SJCRH30 (cell line): ENCODE measurements at regions not wholly inside any gene's neighbourhood (a gene's known extent, or its start where the extent isn't known, plus 50 kb on each side); places are given as distances from the start of the nearest gene placed in this dataset.

Experiments
- DNase-seq, 2 experiments: peaks; one replicate each; pipeline ENCODE4 v3.0.0-alpha.2; 2015 to 2020
- H3K27ac ChIP-seq: fragments of 250-450 bp; sonication (Bioruptor Pico); 2 replicates; pipeline ENCODE4 v1.5.1; 2020; ENCODE audit warnings: mild to moderate bottlenecking, moderate library complexity
- H3K27me3 ChIP-seq: fragments of 250-450 bp; sonication (Bioruptor Pico); 2 replicates; pipeline ENCODE4 v1.5.1; 2020; ENCODE audit warnings: mild to moderate bottlenecking, moderate library complexity
- H3K36me3 ChIP-seq: fragments of 250-450 bp; sonication (Bioruptor Pico); 2 replicates; pipeline ENCODE4 v1.5.1; 2020; ENCODE audit warnings: mild to moderate bottlenecking, moderate library complexity
- H3K4me1 ChIP-seq: fragments of 250-450 bp; sonication (Bioruptor Pico); 2 replicates; pipeline ENCODE4 v1.5.1; 2020; ENCODE audit warnings: mild to moderate bottlenecking, moderate library complexity
- H3K4me3 ChIP-seq: fragments of 250-450 bp; sonication (Bioruptor Pico); 2 replicates; pipeline ENCODE4 v1.5.1; 2020; ENCODE audit warnings: mild to moderate bottlenecking, moderate library complexity
- H3K9me3 ChIP-seq: fragments of 250-450 bp; sonication (Bioruptor Pico); replicated peaks from 2 replicates; pipeline ENCODE4 v1.5.1; 2020; ENCODE audit warnings: mild to moderate bottlenecking, moderate library complexity

DNA sequence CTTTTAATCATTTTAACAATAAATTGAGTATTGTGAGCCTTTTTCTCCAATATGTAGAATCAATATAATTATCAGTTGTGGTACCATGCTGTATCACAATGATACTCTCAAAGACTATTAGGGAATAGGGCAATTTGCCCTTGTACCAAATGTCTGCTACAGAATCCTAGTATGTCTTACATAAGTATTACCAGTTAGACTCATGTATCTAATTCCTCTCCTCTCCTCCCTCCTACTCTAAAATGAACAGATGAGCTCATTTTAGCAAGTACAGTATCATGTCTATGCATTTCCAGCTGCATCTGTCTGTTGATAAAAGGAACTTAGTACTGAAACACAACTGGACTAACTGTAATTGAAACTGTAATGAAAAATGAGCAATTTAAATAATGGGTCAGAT, 124.3 kb upstream of the ATP11B start:
- DNase-seq = no peak
- Histone ChIP-seq H3K9me3 (no peaks in the 10 kb centered on the region), H3K4me3 (no peak overlapping the region), H3K27ac (no peak overlapping the region), H3K27me3 (no peaks in the 10 kb centered on the region), H3K4me1 (no peaks in the 10 kb centered on the region), H3K36me3 (no peaks in the 10 kb centered on the region)

DNA sequence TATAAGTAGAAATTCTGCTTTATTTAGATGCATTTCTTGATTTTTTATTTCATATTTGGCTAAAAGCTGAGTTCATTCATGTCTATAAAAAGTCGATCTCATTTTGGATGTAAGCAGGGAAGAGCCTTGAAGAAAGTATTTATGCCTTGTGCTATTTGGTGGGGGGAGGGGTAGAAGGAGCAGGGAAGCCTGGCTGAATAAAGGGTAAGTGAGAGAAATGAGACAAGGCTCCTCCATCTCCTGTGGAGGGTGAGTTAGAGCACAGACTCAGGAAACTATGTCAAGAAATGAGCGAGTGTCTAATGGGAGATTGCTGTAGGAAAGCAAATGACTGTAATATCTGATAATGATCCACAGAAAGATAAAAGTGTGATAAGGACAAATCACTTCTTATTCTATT, 121.8 kb upstream of the ATP11B start:
- Histone ChIP-seq H3K4me3 (no peak overlapping the region), H3K9me3 (no peaks in the 10 kb centered on the region), H3K27ac (no peak overlapping the region), H3K4me1 (no peaks in the 10 kb centered on the region), H3K36me3 (no peaks in the 10 kb centered on the region), H3K27me3 (no peaks in the 10 kb centered on the region)
- DNase-seq = no peak

- Histone ChIP-seq H3K4me3 (no peak overlapping the region), H3K27ac (no peak overlapping the region)
- DNase-seq = no peak
These were observed 121.4 kb upstream of the ATP11B start for GRCh38 chr3:182671942-182672341.

GRCh38 chr3:182673336-182673735, 120.0 kb upstream of the ATP11B start:
- no peak for DNase-seq
- no peak overlapping the region for H3K4me3 ChIP-seq
- no peaks in the 10 kb centered on the region for H3K4me1 ChIP-seq
- H3K27ac ChIP-seq = no peak overlapping the region
- no peaks in the 10 kb centered on the region for H3K36me3 ChIP-seq
- H3K9me3 ChIP-seq = no peaks in the 10 kb centered on the region
- no peaks in the 10 kb centered on the region for H3K27me3 ChIP-seq

More at GRCh38 chr3:182671942-182672341, 121.4 kb upstream of the ATP11B start:
- Histone ChIP-seq H3K36me3 (no peaks in the 10 kb centered on the region), H3K4me1 (no peaks in the 10 kb centered on the region), H3K9me3 (no peaks in the 10 kb centered on the region), H3K27me3 (no peaks in the 10 kb centered on the region)

GRCh38 chr3:182682263-182683241, 110.8 kb upstream of the ATP11B start:
- Histone ChIP-seq H3K9me3 (no peaks in the 10 kb centered on the region), H3K27ac (no peak overlapping the region), H3K27me3 (no peaks in the 10 kb centered on the region), H3K4me3 (peak overlapping the region; percentile 48), H3K36me3 (no peaks in the 10 kb centered on the region), H3K4me1 (no peaks in the 10 kb centered on the region)
- DNase-seq = peak; percentile 10 to 18

GRCh38 chr3:182683453-182683852, 109.9 kb upstream of the ATP11B start:
- no peak overlapping the region for H3K27ac ChIP-seq
- no peaks in the 10 kb centered on the region for H3K9me3 ChIP-seq
- H3K36me3 ChIP-seq = no peaks in the 10 kb centered on the region
- no peaks in the 10 kb centered on the region for H3K4me1 ChIP-seq
- no peaks in the 10 kb centered on the region for H3K27me3 ChIP-seq
- DNase-seq = peak; percentile 7 to 77
- no peak overlapping the region for H3K4me3 ChIP-seq

- Histone ChIP-seq H3K27ac (no peak overlapping the region), H3K9me3 (no peaks in the 10 kb centered on the region), H3K36me3 (no peaks in the 10 kb centered on the region), H3K4me3 (no peak overlapping the region), H3K27me3 (no peaks in the 10 kb centered on the region), H3K4me1 (no peaks in the 10 kb centered on the region)
- DNase-seq = no peak
These were observed 109.4 kb upstream of the ATP11B start for GRCh38 chr3:182683858-182684257.

DNA sequence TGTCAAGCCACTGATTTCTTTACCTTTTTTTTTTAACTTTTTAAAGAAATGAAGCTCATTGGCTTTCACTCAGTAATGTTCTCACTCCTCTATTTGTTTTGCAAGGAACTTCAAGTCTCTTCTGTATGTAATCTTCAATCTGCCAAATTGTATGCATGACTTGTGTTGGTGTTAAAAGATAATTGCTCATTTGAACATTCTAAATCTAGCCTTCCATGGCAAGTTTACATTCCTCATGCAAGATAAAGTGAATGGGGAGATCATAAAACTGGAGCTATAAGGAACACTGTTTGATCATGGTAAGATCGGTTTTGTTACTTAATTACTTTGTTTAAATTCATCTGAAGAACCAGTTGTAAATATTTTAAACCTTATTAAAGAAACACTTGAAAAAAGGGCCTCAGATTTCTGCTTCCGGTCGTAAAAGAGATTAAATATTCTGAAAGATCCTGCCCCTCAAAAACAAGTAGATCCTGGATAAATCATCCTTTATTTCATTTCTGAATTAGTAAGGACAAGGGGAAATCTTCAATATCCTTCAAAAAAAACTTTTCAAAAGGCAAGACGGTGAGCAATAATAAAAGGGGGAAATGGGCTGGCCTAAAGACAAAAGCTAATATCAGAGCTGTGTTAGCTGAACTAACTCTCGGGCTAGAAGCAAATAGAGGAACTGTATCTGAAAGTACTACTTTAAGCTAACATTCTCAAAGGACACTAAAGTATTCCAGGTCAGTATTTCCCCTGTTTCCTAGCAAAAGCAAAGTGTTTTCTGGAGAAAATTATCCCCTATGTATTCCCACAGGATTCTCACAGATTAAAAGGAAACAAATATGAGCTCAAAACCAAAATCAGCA, 107.0 kb upstream of the ATP11B start:
- DNase-seq = no peak
- Histone ChIP-seq H3K4me3 (no peak overlapping the region), H3K36me3 (no peaks in the 10 kb centered on the region), H3K27me3 (no peaks in the 10 kb centered on the region), H3K27ac (no peak overlapping the region), H3K4me1 (no peaks in the 10 kb centered on the region), H3K9me3 (no peaks in the 10 kb centered on the region)

DNA sequence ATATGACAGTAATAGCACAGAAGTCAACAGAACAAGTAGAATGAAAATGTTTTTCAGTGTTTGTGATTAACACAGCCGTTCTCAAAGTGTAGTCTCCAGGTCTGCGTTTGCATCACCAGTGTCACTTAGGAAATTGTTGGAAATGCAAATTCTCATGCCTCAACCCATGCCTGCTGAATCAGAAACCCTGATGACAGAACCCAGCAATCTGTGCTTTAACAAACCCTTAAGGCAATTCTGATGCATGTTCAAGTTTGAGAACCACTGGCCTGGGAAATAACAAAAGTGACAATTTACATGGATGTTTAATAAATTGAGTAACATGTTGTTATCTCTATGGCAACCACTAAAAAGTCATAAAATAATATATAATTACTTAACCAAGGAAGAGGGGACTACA, 103.1 kb upstream of the ATP11B start:
- H3K27me3 ChIP-seq = no peaks in the 10 kb centered on the region; the same call in 1 of the 2 replicates
- H3K36me3 ChIP-seq = no peaks in the 10 kb centered on the region
- no peak for DNase-seq
- no peaks in the 10 kb centered on the region for H3K9me3 ChIP-seq
- no peak overlapping the region for H3K27ac ChIP-seq
- H3K4me3 ChIP-seq = no peak overlapping the region
- no peaks in the 10 kb centered on the region for H3K4me1 ChIP-seq

GRCh38 chr3:182692021-182692420, 101.3 kb upstream of the ATP11B start:
- Histone ChIP-seq H3K27ac (no peak overlapping the region), H3K9me3 (no peaks in the 10 kb centered on the region), H3K4me1 (peaks cover 5% of the 10 kb centered on the region), H3K4me3 (no peak overlapping the region), H3K36me3 (no peaks in the 10 kb centered on the region), H3K27me3 (no peaks in the 10 kb centered on the region; the same call in 1 of the 2 replicates)
- no peak for DNase-seq

GRCh38 chr3:182692695-182693094, 100.6 kb upstream of the ATP11B start:
- no peak for DNase-seq
- Histone ChIP-seq H3K36me3 (no peaks in the 10 kb centered on the region), H3K27me3 (no peaks in the 10 kb centered on the region; the same call in 1 of the 2 replicates), H3K9me3 (no peaks in the 10 kb centered on the region), H3K4me3 (no peak overlapping the region), H3K4me1 (peaks cover 8% of the 10 kb centered on the region), H3K27ac (no peak overlapping the region)

DNA sequence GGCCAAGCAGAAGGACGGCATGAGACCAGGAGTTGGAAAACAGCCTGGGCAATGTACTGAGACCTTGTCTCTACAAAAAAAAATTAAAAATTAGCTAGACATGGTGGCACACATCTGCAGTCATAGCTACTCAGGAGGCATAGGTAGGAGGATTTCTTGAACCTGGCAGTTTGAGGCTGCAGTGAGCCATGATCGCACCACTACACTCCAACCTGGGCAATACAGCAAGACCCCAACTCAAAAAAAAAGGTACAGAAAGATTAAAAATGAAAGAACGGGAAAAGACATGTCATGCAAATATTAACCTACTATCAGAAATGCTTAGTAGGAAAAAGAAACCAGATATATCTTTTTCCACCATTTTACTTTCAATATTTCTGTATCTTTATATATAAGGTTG, 99.6 kb upstream of the ATP11B start:
- H3K9me3 ChIP-seq = no peaks in the 10 kb centered on the region
- DNase-seq = no peak
- no peaks in the 10 kb centered on the region; the same call in 1 of the 2 replicates for H3K27me3 ChIP-seq

GRCh38 chr3:182696916-182697315, 96.4 kb upstream of the ATP11B start:
- Histone ChIP-seq H3K27me3 (no peaks in the 10 kb centered on the region; the same call in 1 of the 2 replicates), H3K9me3 (no peaks in the 10 kb centered on the region; the same call in 1 of the 2 replicates), H3K4me1 (peaks cover 15% of the 10 kb centered on the region), H3K4me3 (peak overlapping the region; percentile 19), H3K27ac (no peak overlapping the region), H3K36me3 (no peaks in the 10 kb centered on the region)
- no peak for DNase-seq

More for the DNA sequence above, 99.6 kb upstream of the ATP11B start:
- peaks cover 10% of the 10 kb centered on the region for H3K4me1 ChIP-seq
- H3K4me3 ChIP-seq = no peak overlapping the region
- H3K36me3 ChIP-seq = no peaks in the 10 kb centered on the region
- no peak overlapping the region for H3K27ac ChIP-seq

DNA sequence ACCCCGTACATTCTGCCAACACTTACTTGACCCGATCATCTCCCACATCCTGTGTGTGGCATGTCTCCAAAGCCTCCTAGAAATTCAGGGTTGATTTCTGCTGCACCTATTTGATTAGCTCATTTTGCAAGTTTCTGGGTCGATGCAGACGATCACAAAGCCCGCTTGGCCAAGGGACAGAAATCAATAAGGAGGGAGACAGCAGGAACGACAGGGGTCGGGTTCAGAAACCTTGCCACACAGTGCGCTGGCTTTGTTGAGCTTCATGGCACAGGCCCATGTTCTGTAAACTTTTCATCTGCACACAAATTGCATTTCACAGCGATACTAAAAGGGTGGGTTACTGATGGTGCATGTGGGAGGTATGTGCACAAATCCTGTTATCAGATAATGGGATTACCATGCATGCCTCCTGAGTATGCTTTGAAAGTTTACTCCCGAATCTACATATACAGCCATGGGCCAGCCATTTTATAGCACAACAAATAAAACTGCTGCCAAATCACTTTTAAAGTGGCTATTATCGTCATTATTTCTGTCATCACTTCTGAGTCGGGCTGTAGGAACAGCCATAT, 95.9 kb upstream of the ATP11B start:
- Histone ChIP-seq H3K4me3 (peak overlapping the region; percentile 19), H3K27me3 (no peaks in the 10 kb centered on the region; the same call in 1 of the 2 replicates), H3K4me1 (peaks cover 15% of the 10 kb centered on the region), H3K9me3 (no peaks in the 10 kb centered on the region; the same call in 1 of the 2 replicates), H3K27ac (no peak overlapping the region), H3K36me3 (no peaks in the 10 kb centered on the region)
- DNase-seq = peak in 1 of 2 experiments; percentile 15
